OCI-LY7 (cell line): ENCODE measurements at regions not wholly inside any gene's neighbourhood (a gene's known extent, or its start where the extent isn't known, plus 50 kb on each side); places are given as distances from the start of the nearest gene placed in this dataset.

Experiments
- BruUV-seq: library from RNA; stranded (reverse); fragments of 400-500 nt; replicated peaks from 2 replicates; lab custom pipeline; 2021; lab: Mats Ljungman, UMichigan
- CTCF ChIA-PET: fragments of 300-600 bp; sonication (Branson Sonifier 250); formaldehyde crosslinking; loops from one replicate; lab custom pipeline; 2022; ENCODE audit warnings: antibody characterized with exemption; ENCODE audit not compliant: unreplicated experiment; lab: Charles Lee
- POLR2A ChIA-PET: fragments of 300-600 bp; sonication (Branson Sonifier 250); formaldehyde crosslinking; loops from one replicate; lab custom pipeline; 2022; ENCODE audit warnings: antibody characterized with exemption; lab: Charles Lee
- DNase-seq: peaks from one replicate; pipeline ENCODE4 v3.0.0-alpha.2; 2015; ENCODE audit warnings: low spot score
- H2AFZ ChIP-seq: fragments of 200-600 bp; sonication (generic), shearing (Covaris generic); 2 replicates; pipeline ENCODE4 v1.6.1; 2014; ENCODE audit warnings: mild to moderate bottlenecking, antibody characterized with exemption, low read length, moderate library complexity
- H3K27ac ChIP-seq: fragments of 200-600 bp; sonication (generic); 2 replicates; pipeline ENCODE4 v1.5.1; 2014; ENCODE audit warnings: mixed run types, low read depth, mild to moderate bottlenecking, moderate library complexity, low read length, inconsistent platforms; ENCODE audit not compliant: poor library complexity, severe bottlenecking
- H3K36me3 ChIP-seq: fragments of 200-600 bp; sonication (generic); 2 replicates; pipeline ENCODE4 v1.6.1; 2014; ENCODE audit warnings: mild to moderate bottlenecking, antibody characterized with exemption, low read length, moderate library complexity, mixed read lengths; ENCODE audit not compliant: insufficient read depth
- H3K4me1 ChIP-seq: fragments of 200-600 bp; sonication (generic); 2 replicates; pipeline ENCODE4 v1.5.1; 2014; ENCODE audit warnings: mild to moderate bottlenecking, low read length; ENCODE audit not compliant: insufficient read depth, poor library complexity, severe bottlenecking
- H3K4me2 ChIP-seq: fragments of 200-600 bp; sonication (generic); 2 replicates; pipeline ENCODE4 v1.6.1; 2014; ENCODE audit warnings: mild to moderate bottlenecking, low read length
- H3K4me3 ChIP-seq: fragments of 200-600 bp; sonication (generic); 2 replicates; pipeline ENCODE4 v1.5.1; 2014; ENCODE audit warnings: mild to moderate bottlenecking, low read depth, low read length; ENCODE audit not compliant: poor library complexity, severe bottlenecking
- H3K79me2 ChIP-seq: fragments of 200-600 bp; sonication (generic); 2 replicates; pipeline ENCODE4 v1.6.1; 2016; ENCODE audit warnings: low read depth, mild to moderate bottlenecking, low read length, moderate library complexity, mixed read lengths; ENCODE audit not compliant: insufficient read depth
- H3K9me2 ChIP-seq: fragments of 200-600 bp; sonication (generic); 2 replicates; pipeline ENCODE4 v1.6.1; 2016; ENCODE audit warnings: mild to moderate bottlenecking, low read length, mixed read lengths; ENCODE audit not compliant: insufficient read depth
- H3K9me3 ChIP-seq: fragments of 200-600 bp; sonication (generic); 2 replicates; pipeline ENCODE4 v1.6.1; 2014; ENCODE audit warnings: mild to moderate bottlenecking, mixed run types, low read length, mixed read lengths
- H4K20me1 ChIP-seq: fragments of 200-600 bp; sonication (generic); 2 replicates; pipeline ENCODE4 v1.6.1; 2014; ENCODE audit warnings: mild to moderate bottlenecking, antibody characterized with exemption, low read length, moderate library complexity, mixed read lengths; ENCODE audit not compliant: insufficient read depth
- EZH2phosphoT487 ChIP-seq: fragments of 200-600 bp; sonication (generic); IDR thresholded peaks from 2 replicates; pipeline ENCODE4 v1.6.1; 2018; ENCODE audit warnings: low read depth, borderline replicate concordance, mild to moderate bottlenecking, mixed run types, antibody characterized with exemption, low read length, moderate library complexity, mixed read lengths
- intact Hi-C: fragments of 100-400 bp; cut with micrococcal nuclease; formaldehyde crosslinking; loops from one replicate; pipeline ENCODE4 v1.10.0; 2022; ENCODE audit not compliant: unreplicated experiment
- TF ChIP-seq, protein P1 (sequence below): fragments of 200-600 bp; sonication (generic); conservative IDR thresholded peaks from 2 replicates; pipeline ENCODE4 v1.5.1; 2014; ENCODE audit warnings: mild to moderate bottlenecking, antibody characterized with exemption, low read length, moderate library complexity, mixed read lengths

DNA sequence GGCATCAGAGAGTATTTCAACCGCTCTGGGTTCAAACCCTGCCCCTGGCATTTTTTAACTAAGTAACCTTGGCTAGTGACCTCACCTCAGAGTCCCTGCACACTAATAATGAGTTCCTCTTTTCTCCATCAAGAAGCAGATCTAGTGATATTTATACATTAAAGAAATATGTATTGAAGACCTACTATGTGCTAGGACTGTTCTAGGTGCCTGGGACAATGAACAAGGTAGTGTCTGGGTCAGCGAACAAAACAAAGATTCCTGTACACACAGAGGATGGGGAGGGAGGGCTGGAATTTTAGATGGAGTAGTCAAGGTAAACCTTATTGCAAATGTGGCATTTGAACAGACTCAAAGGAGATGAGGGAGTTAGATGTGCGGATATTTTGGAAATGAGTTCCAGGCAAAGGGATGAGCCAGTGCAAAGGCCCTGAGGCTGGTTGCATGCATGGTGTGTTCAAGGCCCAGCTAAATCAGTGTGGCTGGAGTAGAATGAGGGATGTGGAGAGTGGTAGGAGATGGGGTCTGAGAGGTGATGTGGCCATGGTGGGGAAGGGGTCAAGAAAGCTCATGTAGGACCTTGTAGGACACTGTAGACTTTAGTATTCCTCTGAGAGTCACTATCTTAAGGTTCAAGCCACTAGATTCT is 57.6 kb upstream of the FZD7 start:
- no TSS peak for BruUV-seq
- H3K4me1 ChIP-seq = no peaks in the 10 kb centered on the region
- no peak overlapping the region for H3K27ac ChIP-seq
- H3K36me3 ChIP-seq = no peaks in the 10 kb centered on the region
- intact Hi-C loops = no loop called here
- CTCF ChIA-PET = no interaction called here
- no peaks in the 10 kb centered on the region for H3K9me2 ChIP-seq
- H3K79me2 ChIP-seq = no peaks in the 10 kb centered on the region
- H4K20me1 ChIP-seq = no peaks in the 10 kb centered on the region
- no peak for TF ChIP-seq EZH2phosphoT487
- TF ChIP-seq, protein P1, sequence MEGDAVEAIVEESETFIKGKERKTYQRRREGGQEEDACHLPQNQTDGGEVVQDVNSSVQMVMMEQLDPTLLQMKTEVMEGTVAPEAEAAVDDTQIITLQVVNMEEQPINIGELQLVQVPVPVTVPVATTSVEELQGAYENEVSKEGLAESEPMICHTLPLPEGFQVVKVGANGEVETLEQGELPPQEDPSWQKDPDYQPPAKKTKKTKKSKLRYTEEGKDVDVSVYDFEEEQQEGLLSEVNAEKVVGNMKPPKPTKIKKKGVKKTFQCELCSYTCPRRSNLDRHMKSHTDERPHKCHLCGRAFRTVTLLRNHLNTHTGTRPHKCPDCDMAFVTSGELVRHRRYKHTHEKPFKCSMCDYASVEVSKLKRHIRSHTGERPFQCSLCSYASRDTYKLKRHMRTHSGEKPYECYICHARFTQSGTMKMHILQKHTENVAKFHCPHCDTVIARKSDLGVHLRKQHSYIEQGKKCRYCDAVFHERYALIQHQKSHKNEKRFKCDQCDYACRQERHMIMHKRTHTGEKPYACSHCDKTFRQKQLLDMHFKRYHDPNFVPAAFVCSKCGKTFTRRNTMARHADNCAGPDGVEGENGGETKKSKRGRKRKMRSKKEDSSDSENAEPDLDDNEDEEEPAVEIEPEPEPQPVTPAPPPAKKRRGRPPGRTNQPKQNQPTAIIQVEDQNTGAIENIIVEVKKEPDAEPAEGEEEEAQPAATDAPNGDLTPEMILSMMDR = no peak
- no peak overlapping the region for H3K4me2 ChIP-seq
- H3K9me3 ChIP-seq = no peaks in the 10 kb centered on the region
- H3K4me3 ChIP-seq = no peak overlapping the region
- no peak for DNase-seq
- H2AFZ ChIP-seq = no peak overlapping the region
- POLR2A ChIA-PET = no interaction called here

GRCh38 chr2:201977651-201978050 is 56.0 kb upstream of the FZD7 start:
- BruUV-seq = no TSS peak
- no peak for TF ChIP-seq EZH2phosphoT487
- TF ChIP-seq, protein P1 = no peak
- Histone ChIP-seq H3K27ac (no peak overlapping the region), H4K20me1 (no peaks in the 10 kb centered on the region), H3K4me3 (no peak overlapping the region), H3K36me3 (no peaks in the 10 kb centered on the region), H3K4me2 (no peak overlapping the region), H3K79me2 (no peaks in the 10 kb centered on the region), H2AFZ (no peak overlapping the region), H3K9me3 (no peaks in the 10 kb centered on the region), H3K9me2 (no peaks in the 10 kb centered on the region), H3K4me1 (no peaks in the 10 kb centered on the region)
- ChIA-PET POLR2A (interaction anchor here (0.5 to 0.6 kb wide), 3 partner anchors 16 to 387 kb away, joined by 3 to 9 read pairs (median 3); no protein-coding TSS in a partner anchor), CTCF (no interaction called here)
- DNase-seq = no peak
- intact Hi-C loops = no loop called here

DNA sequence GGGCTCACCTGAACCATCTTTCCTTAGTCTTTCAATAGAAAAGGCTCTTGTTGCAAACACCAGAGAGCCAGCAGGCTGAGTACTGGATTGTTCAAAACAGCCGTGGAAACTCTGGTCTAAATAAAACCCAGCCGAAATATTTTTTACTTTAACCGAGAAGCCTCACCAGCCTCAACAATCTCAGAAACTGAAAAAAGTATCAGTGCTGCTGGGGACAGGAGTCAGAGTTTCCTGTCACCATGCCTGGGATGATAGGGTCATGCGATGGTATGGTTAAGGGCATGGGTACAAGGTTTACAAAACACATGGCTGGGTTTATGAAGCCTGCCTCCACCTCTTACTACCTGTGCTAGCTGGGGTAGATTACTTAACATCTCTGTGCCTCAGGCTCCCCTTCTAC is 55.3 kb upstream of the FZD7 start:
- no peaks in the 10 kb centered on the region for H3K9me2 ChIP-seq
- H3K4me2 ChIP-seq = no peak overlapping the region
- ChIA-PET POLR2A (interaction anchor here (0.7 kb wide), 1 partner anchor 19 kb away, joined by 3 read pairs; no protein-coding TSS in a partner anchor), CTCF (no interaction called here)
- no peaks in the 10 kb centered on the region for H3K9me3 ChIP-seq
- DNase-seq = no peak
- BruUV-seq = no TSS peak
- no peaks in the 10 kb centered on the region for H4K20me1 ChIP-seq
- H3K79me2 ChIP-seq = no peaks in the 10 kb centered on the region
- no peak overlapping the region for H3K4me3 ChIP-seq
- H3K27ac ChIP-seq = no peak overlapping the region
- no peaks in the 10 kb centered on the region for H3K36me3 ChIP-seq
- H2AFZ ChIP-seq = no peak overlapping the region
- H3K4me1 ChIP-seq = no peaks in the 10 kb centered on the region
- intact Hi-C loops = no loop called here
- TF ChIP-seq EZH2phosphoT487 = no peak
- TF ChIP-seq, protein P1 = no peak
